ENCODE measurements at regions not wholly inside any gene's neighbourhood (a gene's known extent, or its start where the extent isn't known, plus 50 kb on each side); places are given as distances from the start of the nearest gene placed in this dataset.

- Mint-ChIP-seq H3K36me3 (no peaks in the 10 kb centered on the region), H3K4me3 (no peak overlapping the region), H3K27me3 (no peaks in the 10 kb centered on the region), H3K9me3 (no peaks in the 10 kb centered on the region), H3K27ac (no peak overlapping the region), H3K4me1 (peaks cover 5% of the 10 kb centered on the region)
- no peak for ATAC-seq
Observed at GRCh38 chr4:159432436-159432835, 329.6 kb downstream of the RAPGEF2 start.

GRCh38 chr4:159433337-159433736 is 330.5 kb downstream of the RAPGEF2 start:
- Mint-ChIP-seq H3K27me3 (no peaks in the 10 kb centered on the region), H3K4me3 (no peak overlapping the region), H3K9me3 (no peaks in the 10 kb centered on the region), H3K27ac (no peak overlapping the region), H3K36me3 (no peaks in the 10 kb centered on the region), H3K4me1 (peaks cover 5% of the 10 kb centered on the region)
- ATAC-seq, result no peak

GRCh38 chr4:159434114-159434870 is 331.4 kb downstream of the RAPGEF2 start:
- H3K4me3 Mint-ChIP-seq, result no peak overlapping the region
- peaks cover 5% of the 10 kb centered on the region for H3K4me1 Mint-ChIP-seq
- no peak for ATAC-seq
- H3K36me3 Mint-ChIP-seq, result no peaks in the 10 kb centered on the region
- H3K27ac Mint-ChIP-seq, result no peak overlapping the region
- no peaks in the 10 kb centered on the region for H3K9me3 Mint-ChIP-seq
- no peaks in the 10 kb centered on the region for H3K27me3 Mint-ChIP-seq

GRCh38 chr4:159434871-159435241 is 332.0 kb downstream of the RAPGEF2 start:
- H3K27me3 Mint-ChIP-seq, result no peaks in the 10 kb centered on the region
- H3K27ac Mint-ChIP-seq, result no peak overlapping the region
- no peak for ATAC-seq
- H3K4me3 Mint-ChIP-seq, result no peak overlapping the region
- H3K4me1 Mint-ChIP-seq, result peaks cover 5% of the 10 kb centered on the region
- no peaks in the 10 kb centered on the region for H3K9me3 Mint-ChIP-seq
- H3K36me3 Mint-ChIP-seq, result no peaks in the 10 kb centered on the region

- no peak overlapping the region for H3K4me3 Mint-ChIP-seq
- ATAC-seq, result no peak
- H3K27ac Mint-ChIP-seq, result no peak overlapping the region
- H3K9me3 Mint-ChIP-seq, result no peaks in the 10 kb centered on the region
- no peaks in the 10 kb centered on the region for H3K36me3 Mint-ChIP-seq
- H3K4me1 Mint-ChIP-seq, result peaks cover 5% of the 10 kb centered on the region
- H3K27me3 Mint-ChIP-seq, result no peaks in the 10 kb centered on the region
Observed at GRCh38 chr4:159435561-159436023, 332.7 kb downstream of the RAPGEF2 start.

GRCh38 chr4:159443975-159444374 is 341.1 kb downstream of the RAPGEF2 start:
- Mint-ChIP-seq H3K4me1 (no peaks in the 10 kb centered on the region), H3K27ac (no peak overlapping the region), H3K36me3 (no peaks in the 10 kb centered on the region), H3K4me3 (no peak overlapping the region), H3K27me3 (peaks cover 15% of the 10 kb centered on the region), H3K9me3 (no peaks in the 10 kb centered on the region)
- no peak for ATAC-seq

- no peaks in the 10 kb centered on the region for H3K36me3 Mint-ChIP-seq
- H3K27ac Mint-ChIP-seq, result no peak overlapping the region
- H3K27me3 Mint-ChIP-seq, result peaks cover 15% of the 10 kb centered on the region
- no peak for ATAC-seq
- no peaks in the 10 kb centered on the region for H3K9me3 Mint-ChIP-seq
- no peaks in the 10 kb centered on the region for H3K4me1 Mint-ChIP-seq
- H3K4me3 Mint-ChIP-seq, result no peak overlapping the region
Observed at GRCh38 chr4:159444678-159445077, 341.8 kb downstream of the RAPGEF2 start.

- Mint-ChIP-seq H3K4me1 (no peaks in the 10 kb centered on the region), H3K27me3 (peaks cover 15% of the 10 kb centered on the region)
Observed at GRCh38 chr4:159445692-159446091, 342.8 kb downstream of the RAPGEF2 start.

GRCh38 chr4:159446266-159446976 is 343.5 kb downstream of the RAPGEF2 start:
- Mint-ChIP-seq H3K4me3 (no peak overlapping the region), H3K27ac (no peak overlapping the region), H3K9me3 (no peaks in the 10 kb centered on the region), H3K36me3 (no peaks in the 10 kb centered on the region), H3K27me3 (peaks cover 15% of the 10 kb centered on the region), H3K4me1 (no peaks in the 10 kb centered on the region)
- peak; percentile 69 for ATAC-seq

More at GRCh38 chr4:159445692-159446091, 342.8 kb downstream of the RAPGEF2 start:
- Mint-ChIP-seq H3K9me3 (no peaks in the 10 kb centered on the region), H3K4me3 (no peak overlapping the region), H3K27ac (no peak overlapping the region), H3K36me3 (no peaks in the 10 kb centered on the region)
- ATAC-seq, result no peak

GRCh38 chr4:159447296-159447695 is 344.4 kb downstream of the RAPGEF2 start:
- H3K27ac Mint-ChIP-seq, result no peak overlapping the region
- H3K36me3 Mint-ChIP-seq, result no peaks in the 10 kb centered on the region
- H3K4me1 Mint-ChIP-seq, result no peaks in the 10 kb centered on the region

GRCh38 chr4:159451006-159451405 is 348.1 kb downstream of the RAPGEF2 start:
- Mint-ChIP-seq H3K27me3 (peaks cover 10% of the 10 kb centered on the region), H3K4me1 (no peaks in the 10 kb centered on the region)

More at GRCh38 chr4:159447296-159447695, 344.4 kb downstream of the RAPGEF2 start:
- Mint-ChIP-seq H3K9me3 (peaks cover 2% of the 10 kb centered on the region), H3K27me3 (peaks cover 15% of the 10 kb centered on the region), H3K4me3 (no peak overlapping the region)
- ATAC-seq, result no peak

GRCh38 chr4:159455675-159456237 is 352.9 kb downstream of the RAPGEF2 start:
- H3K27me3 Mint-ChIP-seq, result peaks cover 8% of the 10 kb centered on the region
- H3K9me3 Mint-ChIP-seq, result peaks cover 2% of the 10 kb centered on the region
- no peak overlapping the region for H3K27ac Mint-ChIP-seq
- no peaks in the 10 kb centered on the region for H3K36me3 Mint-ChIP-seq
- no peaks in the 10 kb centered on the region for H3K4me1 Mint-ChIP-seq
- no peak for ATAC-seq
- no peak overlapping the region for H3K4me3 Mint-ChIP-seq

More at GRCh38 chr4:159451006-159451405, 348.1 kb downstream of the RAPGEF2 start:
- H3K4me3 Mint-ChIP-seq, result no peak overlapping the region
- peaks cover 2% of the 10 kb centered on the region for H3K9me3 Mint-ChIP-seq
- no peak for ATAC-seq
- no peak overlapping the region for H3K27ac Mint-ChIP-seq
- no peaks in the 10 kb centered on the region for H3K36me3 Mint-ChIP-seq

- Mint-ChIP-seq H3K27ac (no peak overlapping the region), H3K4me3 (no peak overlapping the region), H3K27me3 (peaks cover 16% of the 10 kb centered on the region), H3K4me1 (no peaks in the 10 kb centered on the region), H3K9me3 (peaks cover 12% of the 10 kb centered on the region), H3K36me3 (no peaks in the 10 kb centered on the region)
- ATAC-seq, result no peak
Observed at GRCh38 chr4:159460371-159460770, 357.5 kb downstream of the RAPGEF2 start.

GRCh38 chr4:159463235-159463634 is 360.4 kb downstream of the RAPGEF2 start:
- ATAC-seq, result no peak
- H3K4me3 Mint-ChIP-seq, result no peak overlapping the region
- H3K36me3 Mint-ChIP-seq, result no peaks in the 10 kb centered on the region
- peaks cover 9% of the 10 kb centered on the region for H3K27me3 Mint-ChIP-seq
- H3K27ac Mint-ChIP-seq, result no peak overlapping the region
- no peaks in the 10 kb centered on the region for H3K4me1 Mint-ChIP-seq
- H3K9me3 Mint-ChIP-seq, result peaks cover 16% of the 10 kb centered on the region

- peaks cover 9% of the 10 kb centered on the region for H3K27me3 Mint-ChIP-seq
- H3K27ac Mint-ChIP-seq, result no peak overlapping the region
- no peaks in the 10 kb centered on the region for H3K36me3 Mint-ChIP-seq
- ATAC-seq, result no peak
- peaks cover 16% of the 10 kb centered on the region for H3K9me3 Mint-ChIP-seq
- no peaks in the 10 kb centered on the region for H3K4me1 Mint-ChIP-seq
- H3K4me3 Mint-ChIP-seq, result no peak overlapping the region
Observed at GRCh38 chr4:159464302-159464701, 361.4 kb downstream of the RAPGEF2 start.
